GM19043 (cell line): ENCODE measurements at regions not wholly inside any gene's neighbourhood (a gene's known extent, or its start where the extent isn't known, plus 50 kb on each side); places are given as distances from the start of the nearest gene placed in this dataset.

Experiments
- ATAC-seq: cut with Tn5 transposase; IDR thresholded peaks from one replicate; pipeline ENCODE4 v1.9.1; 2021; ENCODE audit warnings: low read depth; ENCODE audit not compliant: unreplicated experiment

DNA sequence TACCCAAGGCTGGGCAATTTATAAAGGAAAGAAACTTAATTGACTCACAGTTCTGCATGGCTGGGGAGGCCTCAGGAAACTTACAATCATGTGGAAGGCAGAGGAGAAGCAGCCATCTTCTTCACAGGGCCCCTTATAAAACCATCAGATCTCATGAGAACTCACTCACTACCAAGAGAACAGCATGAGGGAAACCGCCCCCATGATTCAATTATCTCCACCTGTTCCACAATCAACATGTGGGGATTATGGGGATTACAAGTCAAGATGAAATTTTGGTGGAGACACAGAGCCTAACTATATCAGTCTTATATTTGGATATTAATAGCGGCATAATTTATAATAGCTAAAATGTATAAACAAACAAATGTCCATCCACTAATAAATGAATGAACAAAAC is 1123.7 kb upstream of the NCAM2 start:
- ATAC-seq = no peak

DNA sequence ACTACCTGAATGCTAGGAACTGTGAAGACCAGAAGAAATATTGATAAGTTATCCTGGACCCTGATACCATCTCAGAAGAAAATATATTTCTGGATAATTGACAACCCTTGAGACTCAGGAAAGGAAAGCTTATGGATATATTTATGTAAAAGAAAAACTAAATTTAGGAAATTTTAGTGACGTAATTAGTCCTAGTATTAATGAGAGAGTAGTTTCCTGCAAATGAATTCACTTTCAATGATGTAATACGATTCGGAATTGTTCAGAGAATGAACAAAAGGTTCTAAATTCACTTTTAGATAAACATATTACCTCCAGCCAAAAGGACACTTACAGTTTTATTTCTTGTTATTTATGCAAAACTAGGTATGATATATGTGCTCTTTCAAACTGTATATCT is 1120.1 kb upstream of the NCAM2 start:
- no peak for ATAC-seq

DNA sequence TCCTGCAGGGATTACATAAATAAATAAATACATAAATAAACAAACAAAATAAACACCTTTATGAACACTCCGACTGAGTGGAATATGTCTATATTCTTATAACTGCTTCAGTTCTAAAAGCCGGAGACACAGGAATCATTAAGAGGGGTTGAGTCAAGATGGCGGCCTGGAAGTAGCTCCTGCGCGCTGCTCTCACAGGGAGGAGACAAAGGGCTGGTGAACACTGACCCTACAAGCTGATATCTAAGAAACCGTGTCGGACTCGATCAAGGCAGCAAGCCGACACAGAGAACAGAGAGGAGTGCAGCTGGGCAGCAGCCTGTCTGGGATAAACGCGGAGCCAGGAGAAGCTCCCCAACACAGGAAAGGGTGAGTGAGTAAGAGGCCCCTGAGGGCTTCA is 1098.6 kb upstream of the NCAM2 start:
- no peak for ATAC-seq

- ATAC-seq = no peak
These were observed 1098.1 kb upstream of the NCAM2 start for GRCh38 chr21:19900149-19900548.

- no peak for ATAC-seq
These were observed 1089.8 kb upstream of the NCAM2 start for GRCh38 chr21:19908390-19908789.

- no peak for ATAC-seq
These were observed 1084.2 kb upstream of the NCAM2 start for GRCh38 chr21:19914028-19914427.

DNA sequence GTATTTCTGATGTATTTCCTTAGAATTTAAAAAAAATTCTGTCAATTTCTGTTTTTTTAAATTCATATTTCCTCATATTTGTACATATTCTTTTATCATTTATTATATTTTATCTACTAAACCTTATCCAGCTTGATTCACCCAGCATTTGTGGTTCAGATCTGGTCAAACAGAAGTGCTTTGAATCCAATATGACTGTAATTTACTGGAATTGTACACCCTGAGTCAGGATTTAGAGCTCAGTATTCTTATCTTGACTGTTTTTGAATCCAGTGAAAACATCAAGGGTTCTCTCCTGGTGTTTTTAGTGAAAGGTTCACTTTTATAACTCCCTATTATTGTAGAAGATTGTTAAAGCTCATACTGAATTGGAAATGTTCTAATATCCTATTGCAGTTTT is 1077.0 kb upstream of the NCAM2 start:
- ATAC-seq = no peak

DNA sequence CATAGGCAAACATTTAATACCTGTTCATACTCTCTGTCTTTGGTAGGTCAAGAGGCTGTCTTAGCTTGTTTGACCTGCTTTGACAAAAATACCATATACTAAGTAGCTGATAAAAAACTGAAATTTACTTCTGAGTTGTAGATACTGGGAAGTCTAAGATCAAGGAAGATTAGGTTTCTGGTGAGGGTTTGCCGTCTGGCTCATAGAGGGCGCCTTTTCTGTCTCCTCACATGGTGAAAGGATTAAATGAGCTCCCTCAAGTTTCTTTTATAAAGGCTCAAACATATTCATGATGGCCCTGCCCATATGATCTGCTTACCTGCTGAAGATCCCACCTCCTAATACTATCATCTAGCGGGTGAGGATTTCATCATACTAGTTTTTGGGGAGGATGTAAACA is 1076.1 kb upstream of the NCAM2 start:
- no peak for ATAC-seq

DNA sequence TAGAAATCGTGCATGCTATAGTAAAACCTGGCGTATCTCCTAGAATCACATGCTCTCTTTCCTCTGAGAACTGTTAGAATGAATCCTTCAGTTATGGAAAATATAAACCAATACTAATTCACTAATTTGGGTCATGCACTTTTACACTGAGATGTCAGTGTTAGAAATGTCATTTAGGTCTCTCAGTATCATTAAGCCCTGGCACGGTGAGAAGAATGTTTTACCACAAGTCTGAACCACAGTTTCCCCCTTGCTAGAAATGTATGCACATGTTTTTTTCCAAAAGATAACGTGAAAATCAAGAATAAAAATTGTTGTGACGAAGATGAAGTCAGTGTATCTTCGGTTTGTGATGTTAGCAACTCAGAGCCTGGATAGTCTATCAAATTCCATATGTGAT is 1062.7 kb upstream of the NCAM2 start:
- ATAC-seq = no peak

DNA sequence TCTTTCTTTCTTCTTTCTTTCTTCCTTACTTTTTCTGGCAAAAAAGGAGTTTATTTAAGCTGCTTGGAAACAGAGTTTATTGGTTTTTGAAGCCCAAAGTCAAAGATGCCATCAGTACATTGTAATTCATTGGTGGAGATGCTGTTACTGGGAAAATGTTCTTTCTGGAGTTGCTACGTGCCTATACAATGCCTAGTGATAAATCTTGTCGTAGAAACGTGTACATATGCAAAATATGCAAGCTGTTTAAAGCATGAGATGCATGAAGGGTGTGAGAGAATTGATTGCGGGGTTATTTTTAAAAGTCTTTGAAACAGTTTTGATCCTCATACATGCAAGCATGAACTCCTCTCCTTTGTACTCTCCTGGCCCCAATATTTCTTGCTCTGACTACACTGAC is 1060.6 kb upstream of the NCAM2 start:
- ATAC-seq = no peak

GRCh38 chr21:19941626-19942025 is 1056.6 kb upstream of the NCAM2 start:
- no peak for ATAC-seq

DNA sequence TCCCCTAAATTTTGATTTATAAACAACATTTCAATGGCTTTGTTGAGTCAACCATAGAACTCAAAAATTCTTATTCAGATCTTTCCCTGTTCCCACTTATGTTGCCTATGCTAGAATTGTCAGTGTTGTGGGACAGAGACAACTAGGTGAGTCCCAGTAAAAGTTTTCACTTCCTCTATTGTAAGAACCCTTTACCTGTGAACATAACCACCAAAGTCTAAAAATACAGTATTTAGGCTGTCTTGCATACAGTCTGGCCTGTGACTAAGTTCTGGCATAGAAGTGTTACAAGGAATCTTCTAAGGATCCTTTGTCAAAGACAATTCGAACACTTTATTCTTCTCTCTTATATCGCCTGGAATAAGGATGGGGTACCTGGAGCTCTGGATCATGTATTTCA is 1047.9 kb upstream of the NCAM2 start:
- no peak for ATAC-seq

DNA sequence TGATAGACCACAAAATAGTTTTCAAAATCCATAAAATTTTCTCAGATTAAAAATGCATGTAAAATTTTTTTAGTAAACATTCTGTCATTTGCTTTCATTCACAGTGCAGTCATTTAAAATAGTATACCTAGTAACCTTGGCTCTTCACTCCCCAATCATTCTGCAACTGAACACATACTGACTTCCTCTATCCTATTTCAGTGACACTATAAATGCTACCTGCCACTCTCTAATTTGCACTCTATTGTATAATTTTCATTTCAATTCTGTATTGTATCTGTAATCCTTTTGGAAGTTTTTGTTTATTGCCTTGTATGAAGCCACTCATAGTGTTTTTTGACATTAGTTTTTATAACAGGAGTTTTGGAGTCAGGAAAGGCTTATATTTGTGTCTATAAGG is 1029.1 kb upstream of the NCAM2 start:
- no peak for ATAC-seq

- no peak for ATAC-seq
These were observed 1016.3 kb upstream of the NCAM2 start for GRCh38 chr21:19981938-19982337.

DNA sequence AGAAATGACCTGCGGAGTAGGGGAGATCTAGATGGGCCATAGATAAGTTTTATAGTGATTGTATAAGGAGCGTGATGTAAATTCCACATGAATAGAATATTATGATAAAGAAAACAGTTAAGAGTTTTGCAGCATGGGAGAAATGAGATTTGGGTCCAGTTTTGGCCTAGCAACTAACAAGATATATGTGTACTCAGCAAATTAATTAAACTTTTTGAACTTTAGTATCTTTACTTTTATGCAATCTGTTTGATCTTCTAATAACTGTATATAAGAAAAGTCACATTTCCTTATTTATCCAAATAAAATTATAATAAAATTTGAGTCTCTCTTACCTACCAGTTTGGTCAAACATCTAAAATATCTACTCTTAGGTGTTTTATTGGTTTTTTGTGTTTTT is 1011.8 kb upstream of the NCAM2 start:
- ATAC-seq = no peak

- no peak for ATAC-seq
These were observed 1010.5 kb upstream of the NCAM2 start for GRCh38 chr21:19987671-19988070.

DNA sequence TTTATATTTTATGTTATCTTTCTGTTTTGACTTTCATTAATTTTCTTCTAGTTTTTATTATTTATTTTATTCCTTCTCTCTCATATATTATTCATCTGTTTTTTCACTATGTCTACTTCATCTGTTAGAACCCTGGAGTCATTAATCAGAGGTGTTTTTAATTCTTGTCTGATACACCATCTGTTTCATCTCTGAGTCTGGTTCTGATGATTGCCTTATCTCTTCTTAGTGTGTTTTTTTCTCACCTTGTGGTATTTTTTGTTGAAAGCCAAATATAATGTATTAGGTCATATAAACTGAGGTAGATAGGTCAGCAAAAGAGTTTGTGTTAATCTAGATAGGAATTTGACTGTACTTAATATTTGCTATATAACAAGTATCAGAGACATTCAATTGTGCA is 1005.7 kb upstream of the NCAM2 start:
- ATAC-seq = no peak

DNA sequence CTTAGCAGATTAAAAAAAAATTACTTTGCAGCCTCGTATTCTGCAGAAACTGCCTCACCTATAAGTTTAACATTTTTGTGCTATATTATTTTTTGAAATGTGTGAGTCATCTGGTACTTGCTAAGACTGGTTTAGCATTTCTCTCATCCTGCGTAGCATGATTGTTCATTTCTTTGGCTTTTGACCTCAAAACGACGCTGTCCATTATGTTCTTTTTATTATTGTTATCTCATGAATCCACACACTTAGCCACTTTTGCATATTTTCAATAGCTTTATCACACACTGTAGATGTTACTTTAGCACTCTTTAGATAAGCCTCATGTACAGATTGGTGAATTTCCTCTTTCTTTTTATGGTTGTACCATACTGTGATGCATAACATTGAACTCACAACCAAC is 1004.9 kb upstream of the NCAM2 start:
- no peak for ATAC-seq

GRCh38 chr21:19995253-19995652 is 1003.0 kb upstream of the NCAM2 start:
- no peak for ATAC-seq

DNA sequence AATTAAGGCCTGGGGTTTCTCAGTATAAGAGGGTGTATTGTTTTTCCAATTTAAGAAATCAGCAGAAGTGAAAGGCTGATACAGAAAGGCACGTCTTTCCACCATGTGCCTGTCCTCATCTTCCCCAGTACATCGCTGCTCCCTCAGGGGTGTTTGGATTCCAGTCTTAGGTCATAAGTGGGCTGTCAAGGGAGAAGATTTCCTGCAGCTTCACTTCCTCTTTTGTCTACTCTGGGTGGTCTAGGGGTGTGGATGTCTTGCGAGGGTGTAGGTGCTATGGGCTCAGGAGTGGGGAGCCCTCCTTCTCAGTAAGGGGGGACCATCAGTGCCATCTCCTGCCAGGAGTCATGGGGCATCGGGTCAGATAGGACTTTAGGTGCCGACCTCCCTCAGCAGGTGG is 999.8 kb upstream of the NCAM2 start:
- no peak for ATAC-seq

DNA sequence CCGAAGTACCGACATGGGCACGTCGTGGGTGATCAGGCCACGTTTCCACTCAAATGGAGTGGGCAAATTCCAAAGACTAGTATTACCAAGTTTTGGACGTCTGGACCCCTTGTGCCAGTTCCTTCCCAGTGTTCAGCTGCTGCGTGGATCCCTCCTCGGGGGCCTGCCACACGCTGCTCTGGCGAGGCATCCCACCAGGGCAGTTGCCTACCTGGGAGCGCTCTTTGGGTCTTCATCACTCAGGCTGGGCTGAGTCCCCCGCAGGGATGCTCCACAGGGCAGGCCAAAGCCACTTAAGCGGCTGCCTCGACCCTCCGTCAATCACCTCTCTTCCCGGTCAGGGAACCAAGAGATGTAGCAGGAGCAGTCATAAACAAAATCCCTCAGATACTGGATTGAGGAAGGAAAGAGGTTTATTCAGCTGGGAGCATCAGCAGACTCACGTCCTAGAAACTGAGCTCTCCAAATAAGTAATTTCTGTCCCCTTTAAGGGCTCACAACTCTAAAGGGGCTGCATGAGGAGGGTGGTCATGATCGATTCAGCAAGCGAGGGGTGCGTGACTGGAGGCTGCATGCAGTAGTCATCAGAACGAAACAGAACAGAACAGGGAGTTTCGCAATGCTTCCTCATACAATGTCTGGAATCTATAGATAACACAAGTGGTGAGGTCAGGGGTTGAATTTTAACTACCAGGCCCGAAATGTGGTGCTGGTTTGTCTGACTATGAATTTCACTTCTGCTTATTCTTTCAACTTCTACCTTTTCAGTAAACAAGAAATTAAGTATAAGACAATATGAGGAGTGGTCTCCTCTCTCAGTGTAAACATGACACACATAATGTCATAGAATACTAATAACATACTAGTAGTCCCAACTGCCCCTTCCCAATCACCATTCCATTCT is 998.6 kb upstream of the NCAM2 start:
- ATAC-seq = peak; percentile 68

GRCh38 chr21:20004367-20004766 is 993.8 kb upstream of the NCAM2 start:
- ATAC-seq = no peak
